Stimulated activated CD4-positive, alpha-beta T cell treated with anti-CD3 and anti-CD28 coated beads, Interleukin-15, amount 100 ng/mL, for 48 hours (primary cell): ENCODE measurements at regions not wholly inside any gene's neighbourhood (a gene's known extent, or its start where the extent isn't known, plus 50 kb on each side); places are given as distances from the start of the nearest gene placed in this dataset.

Source experiments
- DNase-seq, 2 donors: peaks; one replicate each; pipeline ENCODE4 v3.0.0-alpha.2; 2020; ENCODE audit warnings: low read depth in 2 of 2

GRCh38 chr7:136036336-136036735, 59.2 kb upstream of the MTPN start:
- DNase-seq, result no peak

- no peak for DNase-seq
Measured at GRCh38 chr7:136034132-136034531, 57.0 kb upstream of the MTPN start.

GRCh38 chr7:136033413-136034031, 56.4 kb upstream of the MTPN start:
- DNase-seq, result no peak

- DNase-seq, result no peak
Measured at GRCh38 chr7:136030867-136031318, 53.7 kb upstream of the MTPN start.

- no peak for DNase-seq
Measured at GRCh38 chr7:136030330-136030729, 53.2 kb upstream of the MTPN start.

GRCh38 chr7:136027160-136027559, 50.0 kb upstream of the MTPN start:
- DNase-seq, result no peak
